GM19468 (cell line): ENCODE measurements at regions not wholly inside any gene's neighbourhood (a gene's known extent, or its start where the extent isn't known, plus 50 kb on each side); places are given as distances from the start of the nearest gene placed in this dataset.

Experiments used
- ATAC-seq: cut with Tn5 transposase; IDR thresholded peaks from one replicate; pipeline ENCODE4 v1.9.1; 2021; ENCODE audit warnings: mild to moderate bottlenecking, moderate library complexity, moderate number of reproducible peaks; ENCODE audit not compliant: unreplicated experiment; ENCODE audit errors: extremely low read depth

DNA sequence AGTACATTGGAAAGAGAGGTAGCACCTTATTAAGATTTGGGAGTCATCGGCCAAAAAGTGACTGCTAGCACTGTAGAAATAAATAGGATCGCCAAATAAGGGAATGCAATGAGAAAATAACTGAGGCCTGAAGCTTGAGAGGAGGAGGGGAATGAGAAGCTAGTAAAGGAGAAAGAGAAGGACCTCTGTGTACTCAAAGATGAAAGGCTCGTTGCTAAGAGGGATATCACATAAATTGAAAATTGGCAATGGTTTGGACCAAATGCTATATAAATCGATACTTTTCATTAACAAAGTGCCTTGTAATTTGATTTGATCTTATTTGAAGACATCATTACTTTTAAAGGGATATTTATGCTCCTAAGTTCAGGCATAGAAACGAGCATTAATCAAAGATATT, 796.3 kb downstream of the QKI start:
- ATAC-seq, result no peak

DNA sequence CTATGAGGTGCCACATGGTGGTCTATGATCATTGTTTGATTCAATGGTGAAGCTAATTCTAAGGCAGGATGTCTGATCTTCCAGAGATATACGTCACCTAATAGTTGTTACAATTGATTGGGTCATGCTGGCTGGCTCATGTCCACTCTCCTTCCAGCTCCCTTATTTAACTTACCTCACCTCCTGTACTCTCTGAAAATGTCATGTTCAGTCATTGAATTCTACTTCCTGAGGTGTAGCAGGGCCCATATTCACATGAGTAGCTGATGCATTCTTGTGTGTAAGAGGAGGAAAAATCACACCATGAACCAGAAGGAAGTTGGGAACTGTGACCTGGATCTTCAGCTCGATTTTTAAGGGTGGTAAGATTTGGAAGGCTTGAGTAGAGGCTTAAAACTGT, 795.8 kb downstream of the QKI start:
- ATAC-seq, result no peak

DNA sequence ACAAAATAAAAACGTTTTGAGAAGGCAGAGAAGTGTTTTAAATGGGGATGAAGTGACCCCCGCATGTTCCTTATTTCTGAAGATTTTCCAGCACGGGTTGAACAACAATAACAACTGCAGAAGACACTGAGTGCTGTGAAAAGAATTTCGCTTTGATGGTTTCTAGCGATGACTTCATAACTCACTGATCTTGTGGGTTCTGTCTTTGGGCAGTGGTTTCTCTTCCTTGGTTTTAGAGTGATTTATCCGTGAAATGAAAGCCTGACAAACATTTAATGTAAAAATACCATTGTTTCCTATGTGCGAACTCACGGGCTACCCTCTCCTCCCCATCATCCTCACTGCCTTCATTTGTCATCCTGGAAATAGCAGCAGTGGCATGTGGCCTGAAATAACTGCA, 793.9 kb downstream of the QKI start:
- no peak for ATAC-seq

DNA sequence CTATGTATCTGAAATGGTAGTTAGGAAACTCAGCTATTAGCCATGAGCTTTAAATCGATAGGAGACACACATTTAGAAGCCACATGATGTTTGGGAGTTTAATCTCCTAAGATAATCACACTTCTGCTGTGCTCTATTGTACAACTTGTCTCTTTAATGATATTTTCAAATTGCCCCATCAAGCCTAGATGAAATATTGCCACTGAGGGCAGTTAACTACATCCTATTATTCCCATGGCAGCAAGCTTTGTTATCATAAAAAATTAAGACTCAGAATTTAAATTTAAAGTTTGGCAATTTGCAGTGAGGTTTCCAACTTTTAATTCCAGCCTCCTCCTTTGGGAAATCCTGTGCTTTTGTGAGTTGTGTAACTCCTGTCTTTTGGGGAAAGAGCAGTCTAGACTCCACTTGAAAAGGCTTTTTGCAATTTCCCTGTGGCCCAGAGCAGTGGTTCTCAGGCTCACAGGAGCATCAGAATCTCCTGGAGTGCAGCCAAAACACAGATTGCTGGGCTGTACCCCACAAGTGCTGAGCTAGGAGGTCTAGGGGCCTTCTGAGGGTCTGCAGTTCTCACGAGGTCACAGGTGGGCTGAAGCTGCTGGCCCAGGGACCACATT, 792.4 kb downstream of the QKI start:
- ATAC-seq, result no peak

DNA sequence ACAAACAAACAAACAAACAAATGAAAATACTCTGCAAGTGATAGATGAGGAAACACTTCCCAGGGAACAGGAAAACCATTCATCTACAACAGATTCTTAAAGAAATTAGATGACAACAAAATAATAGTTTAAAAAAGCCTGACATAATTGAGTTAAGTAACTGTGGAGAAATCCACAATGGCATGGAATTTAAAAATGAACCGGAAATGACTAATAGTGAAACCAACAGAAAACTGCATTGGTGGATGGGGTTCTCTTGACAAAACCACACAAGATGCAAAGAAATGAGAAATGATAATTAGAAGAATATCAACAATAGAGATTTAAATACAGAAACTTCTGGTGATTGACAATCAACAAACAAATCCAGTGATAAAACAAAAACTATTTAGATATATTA, 785.6 kb downstream of the QKI start:
- no peak for ATAC-seq

DNA sequence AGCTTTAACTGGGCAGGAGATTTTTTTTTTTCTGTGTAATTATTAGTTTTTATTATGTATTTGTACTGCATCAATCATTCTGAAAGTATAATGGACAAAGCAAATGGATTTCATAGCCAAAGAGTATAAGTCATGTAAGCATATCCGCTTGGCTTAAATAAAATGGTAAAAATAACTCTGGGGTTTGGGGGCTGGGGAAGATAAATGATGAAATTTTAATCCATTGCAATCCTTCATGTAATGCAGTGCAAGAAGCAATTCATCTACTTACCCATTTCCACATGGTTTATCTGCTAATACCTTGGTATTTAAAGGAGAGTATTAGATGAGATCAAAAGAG, 781.4 kb downstream of the QKI start:
- no peak for ATAC-seq

DNA sequence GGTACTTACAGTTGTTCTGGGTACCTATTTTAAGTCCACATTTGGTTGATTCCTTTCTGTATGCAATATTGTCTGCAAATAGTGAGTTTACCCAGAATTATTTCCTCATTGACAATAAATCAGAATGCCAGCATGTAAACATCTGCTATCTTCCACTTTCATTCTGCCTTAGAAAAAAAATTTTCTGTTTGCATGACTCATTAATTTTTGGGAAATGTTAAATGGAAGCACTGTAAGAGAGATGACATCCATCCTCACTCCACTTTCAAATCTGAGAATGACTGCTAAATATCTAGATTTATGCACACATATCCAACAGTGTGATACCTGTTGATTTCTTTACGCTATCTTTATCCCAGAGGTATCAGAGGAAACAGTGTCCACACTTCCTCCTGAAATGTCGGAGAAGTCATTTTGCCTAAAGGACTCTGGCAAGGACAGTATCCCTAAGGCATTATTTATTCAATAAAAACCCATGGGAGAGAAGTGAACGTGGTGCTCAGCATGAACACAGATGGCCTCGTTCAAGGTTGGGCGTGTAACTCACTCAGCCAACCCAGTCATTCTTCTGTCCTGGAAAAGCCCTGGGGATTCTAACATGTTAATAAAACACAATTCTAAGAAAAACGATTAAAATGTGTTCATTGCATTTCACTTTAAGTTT, 780.9 kb downstream of the QKI start:
- no peak for ATAC-seq

DNA sequence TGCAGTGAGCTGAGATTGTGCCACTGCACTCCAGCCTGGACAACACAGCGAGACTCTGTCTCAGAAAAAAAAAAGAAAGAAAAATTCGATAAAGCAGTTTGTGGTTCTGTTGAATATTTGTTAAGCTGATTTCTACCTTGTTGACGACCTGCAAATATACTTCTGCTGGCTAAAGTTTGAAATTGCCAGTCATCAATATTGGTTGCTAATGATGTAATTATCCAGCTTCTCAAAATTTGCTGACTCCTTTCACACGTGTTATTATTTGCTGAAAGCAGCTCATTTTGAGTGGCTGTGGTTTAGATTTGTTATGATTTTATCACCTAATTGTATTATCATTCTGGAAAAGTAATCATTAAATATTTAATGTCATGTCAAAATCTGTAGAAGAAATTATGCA, 774.3 kb downstream of the QKI start:
- ATAC-seq, result no peak

DNA sequence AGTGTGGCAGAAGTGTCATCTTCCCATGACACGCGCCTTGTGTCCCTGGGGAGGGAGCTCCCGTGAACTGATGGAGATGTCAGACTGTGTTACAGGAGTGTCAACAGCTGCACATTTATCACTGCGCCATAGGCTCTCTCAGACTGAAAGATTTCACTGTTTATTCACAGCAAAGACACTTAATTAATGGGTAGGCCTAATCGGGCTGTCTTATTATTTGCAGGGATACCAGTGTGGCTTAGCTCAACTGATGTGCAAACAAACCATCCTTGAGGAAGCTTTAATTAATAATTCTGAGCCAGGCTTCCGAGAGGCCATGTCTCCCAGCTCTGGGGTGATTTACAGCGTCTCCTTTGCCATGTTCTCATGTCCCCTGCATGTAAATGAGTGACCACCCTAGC, 771.0 kb downstream of the QKI start:
- ATAC-seq, result no peak

DNA sequence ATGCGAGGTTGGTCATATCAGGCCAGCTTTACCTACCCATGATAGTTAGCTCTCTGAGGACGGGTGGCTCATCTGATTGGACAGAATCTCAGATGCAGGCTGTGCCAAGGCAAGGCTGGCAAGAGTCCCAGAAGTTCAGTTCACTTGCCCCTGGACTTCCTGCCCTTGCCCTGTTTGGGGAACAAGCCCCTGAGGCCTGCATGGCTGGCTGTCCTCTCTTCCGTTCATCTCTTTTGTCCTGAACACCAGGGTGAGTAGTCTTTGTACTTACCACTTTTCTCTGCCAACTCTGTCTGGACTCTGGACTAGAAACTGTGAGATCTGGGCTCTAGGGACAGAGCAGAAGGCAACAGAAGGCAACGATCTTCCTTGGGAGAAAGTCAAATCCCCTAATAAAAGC, 769.9 kb downstream of the QKI start:
- ATAC-seq, result no peak

DNA sequence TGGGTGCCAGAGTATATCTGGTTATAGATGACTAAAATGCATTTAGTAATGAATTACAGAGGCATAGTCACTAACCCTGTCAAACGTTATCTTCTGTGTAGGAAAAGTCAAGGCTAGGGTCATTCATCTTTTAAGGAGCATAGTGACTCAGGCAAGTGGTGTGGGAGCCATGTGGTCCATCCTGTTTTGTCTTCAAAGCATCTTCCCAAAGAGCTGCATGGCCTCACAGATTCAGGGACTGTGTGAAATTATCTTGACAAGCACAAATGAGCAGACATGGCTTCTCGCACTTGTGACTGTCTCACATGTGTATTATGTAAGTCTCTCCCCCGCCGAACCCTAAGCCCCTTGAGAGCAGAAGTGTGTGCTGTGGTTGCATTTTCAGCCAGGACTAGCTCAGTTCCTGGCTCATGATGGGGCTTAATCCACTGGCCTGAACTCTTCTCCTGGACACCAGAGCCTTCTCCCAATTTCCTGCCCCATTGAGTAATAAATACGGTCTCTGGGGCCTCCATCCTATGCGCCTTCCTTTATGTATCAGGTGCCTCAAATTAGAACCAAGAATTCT, 769.1 kb downstream of the QKI start:
- no peak for ATAC-seq

DNA sequence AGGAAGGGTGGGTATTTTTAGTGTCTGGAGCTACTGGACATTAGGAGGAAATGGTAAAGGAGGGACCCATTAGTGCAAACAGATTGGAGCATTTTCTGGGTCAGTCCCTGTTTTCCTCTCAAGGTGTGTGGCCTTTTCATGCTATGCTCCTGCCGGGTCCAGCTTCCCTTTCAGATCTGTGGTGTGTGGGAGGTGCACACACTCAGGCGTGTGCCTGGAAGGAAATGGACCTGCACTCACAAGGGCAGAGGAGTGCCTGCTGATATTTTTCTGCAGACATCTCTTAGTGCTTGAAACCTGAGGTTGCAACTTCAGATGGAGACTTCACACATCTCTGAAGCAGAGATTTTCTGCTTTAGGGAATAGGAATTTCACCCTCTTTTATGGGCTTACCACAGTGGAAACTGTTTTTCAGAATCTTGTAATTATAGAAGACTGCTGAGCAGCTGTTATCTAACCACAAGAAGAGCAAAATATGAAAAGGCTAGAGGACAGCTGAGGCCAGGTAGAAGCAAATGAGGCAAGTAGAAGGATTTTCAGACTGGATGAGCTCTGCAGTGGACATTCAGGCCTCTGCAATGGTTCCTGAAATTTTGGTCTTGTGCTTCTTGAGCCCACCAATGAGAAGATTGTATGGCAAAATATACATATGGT, 764.3 kb downstream of the QKI start:
- ATAC-seq, result no peak

DNA sequence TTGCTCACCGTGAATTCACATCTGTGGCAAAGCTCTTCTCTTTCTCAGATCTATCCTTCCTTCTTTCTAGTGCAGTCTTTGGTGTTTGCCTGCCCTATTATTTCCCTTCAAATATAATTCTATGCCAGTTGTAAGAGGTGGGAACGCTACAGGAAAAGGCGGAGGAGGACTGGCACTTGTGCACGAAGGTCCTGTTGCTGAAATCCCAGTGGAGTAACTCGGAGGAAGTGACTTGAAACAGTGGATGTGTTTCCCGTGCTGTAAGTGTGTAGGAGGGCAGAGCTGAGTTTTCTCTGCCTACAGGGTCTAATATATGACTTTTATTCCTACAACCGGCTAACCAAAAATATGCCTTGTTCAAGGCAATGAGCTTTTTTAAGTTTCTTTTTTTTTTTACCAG, 754.8 kb downstream of the QKI start:
- no peak for ATAC-seq

DNA sequence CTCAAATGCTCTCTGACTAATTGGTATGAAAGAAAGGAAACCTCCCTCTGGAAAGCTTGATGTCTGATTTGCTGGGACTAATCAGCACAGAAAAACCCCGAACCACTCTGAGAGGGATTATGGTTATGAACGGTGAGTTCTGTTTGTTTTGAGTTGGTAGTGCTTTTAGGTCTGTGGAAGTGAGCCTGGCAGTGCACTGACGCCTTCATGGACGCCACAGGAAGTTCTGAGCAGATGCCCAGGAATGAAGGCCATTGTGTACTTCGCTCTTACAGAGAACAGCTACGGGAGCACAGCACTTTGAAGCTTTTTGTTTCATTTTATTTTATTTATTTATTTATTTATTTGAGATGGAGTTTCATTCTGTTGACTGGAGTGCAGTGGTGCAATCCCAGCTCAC, 754.1 kb downstream of the QKI start:
- ATAC-seq, result no peak

DNA sequence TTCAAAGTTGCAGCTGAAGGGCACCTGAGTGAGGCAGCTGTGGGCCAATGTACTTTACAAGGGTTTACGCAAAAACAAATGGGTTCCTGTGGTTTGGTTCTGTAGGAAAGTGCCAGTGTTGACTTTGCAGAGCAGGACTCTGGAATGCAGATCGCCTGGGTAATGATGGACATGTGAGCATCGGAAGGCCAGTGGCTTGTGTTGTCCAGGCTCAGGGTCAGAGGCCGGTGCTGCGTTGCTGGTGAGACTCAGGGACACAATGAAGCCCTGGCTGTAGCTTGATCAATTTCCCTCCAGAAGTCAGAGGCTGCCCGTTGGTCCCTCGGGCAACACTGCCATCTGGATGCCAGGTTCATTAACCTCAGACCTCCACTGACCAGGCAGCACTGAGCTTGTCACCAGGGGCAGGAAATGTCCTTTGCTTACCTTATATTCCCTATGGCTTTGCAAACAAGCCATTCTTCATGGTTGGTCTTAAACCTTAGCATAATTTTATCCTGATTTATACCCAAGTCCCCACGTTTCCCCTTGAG, 753.4 kb downstream of the QKI start:
- ATAC-seq, result no peak

DNA sequence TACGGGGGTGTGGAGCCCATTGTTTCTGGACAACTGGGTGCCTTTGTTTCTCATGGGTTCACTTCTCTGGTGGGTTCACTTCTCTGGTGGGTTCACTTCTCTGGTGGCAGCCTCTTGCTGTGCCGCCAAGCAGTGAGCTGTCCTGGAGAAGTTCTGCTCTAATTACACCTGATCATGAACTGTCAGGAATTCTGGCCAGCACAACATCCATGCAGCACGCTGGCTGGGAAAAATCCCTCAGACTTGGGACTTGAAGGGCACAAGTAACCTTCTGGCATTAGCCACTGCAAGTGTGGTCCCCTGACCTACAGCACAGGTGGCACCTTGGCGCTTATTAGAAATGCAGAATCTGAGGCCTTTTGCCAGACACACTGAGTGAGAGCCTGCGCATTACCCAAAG, 752.5 kb downstream of the QKI start:
- ATAC-seq, result no peak

DNA sequence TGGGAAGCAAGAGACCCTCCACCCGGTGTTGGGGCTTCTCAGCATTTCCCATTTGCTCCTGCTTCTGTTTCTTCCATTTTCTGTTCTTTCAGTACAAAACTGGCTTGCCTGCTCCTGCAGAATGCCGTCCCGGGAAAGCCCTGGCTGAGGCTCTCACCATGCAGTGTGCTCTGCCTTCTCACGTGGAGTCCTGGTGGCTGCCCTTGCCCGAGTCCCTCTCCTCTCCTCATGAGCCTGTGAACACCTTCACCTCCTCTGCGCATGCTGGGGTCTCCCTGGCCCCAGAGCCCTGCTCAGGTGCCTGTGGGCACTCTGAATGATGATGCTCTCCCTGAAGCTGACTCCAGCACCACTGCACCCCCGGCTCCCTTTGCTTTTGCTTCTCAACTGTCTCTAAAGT, 752.0 kb downstream of the QKI start:
- ATAC-seq, result no peak

DNA sequence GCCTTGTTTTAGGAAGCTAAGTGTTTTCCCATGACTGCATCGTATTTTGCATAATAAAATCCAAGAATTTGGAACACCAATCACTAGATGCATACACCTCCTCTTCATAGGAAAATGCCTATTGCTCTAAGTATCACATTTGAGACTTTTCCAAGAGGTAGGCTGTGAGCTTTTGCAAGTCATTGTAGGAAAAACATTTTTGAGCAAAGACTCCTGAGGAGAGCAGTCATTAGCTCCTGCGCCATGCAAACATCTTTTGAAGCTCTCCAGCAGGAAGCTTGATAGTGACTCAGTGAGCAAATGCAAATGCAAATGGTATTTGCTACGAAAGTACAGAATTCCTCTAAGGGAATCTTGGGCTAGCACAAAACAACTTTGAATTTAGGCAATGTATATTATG, 750.4 kb downstream of the QKI start:
- no peak for ATAC-seq

DNA sequence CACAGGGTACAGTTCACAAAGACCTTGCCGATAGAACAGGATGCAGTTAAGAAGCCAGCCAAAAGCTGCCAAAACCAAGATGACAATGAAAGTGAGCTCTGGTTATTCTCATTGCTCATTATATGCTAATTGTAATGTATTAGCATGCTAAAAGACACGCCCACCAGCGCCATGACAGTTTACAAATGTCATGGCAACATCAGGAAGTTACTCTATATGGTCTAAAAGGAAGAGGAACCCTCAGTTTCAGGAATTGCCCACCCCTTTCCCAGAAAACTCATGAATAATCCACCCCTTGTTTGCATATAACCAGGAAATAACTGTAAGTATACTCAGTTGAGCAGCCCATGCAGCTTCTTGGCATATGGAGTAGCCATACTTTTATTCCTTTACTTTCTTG, 748.7 kb downstream of the QKI start:
- ATAC-seq, result no peak

DNA sequence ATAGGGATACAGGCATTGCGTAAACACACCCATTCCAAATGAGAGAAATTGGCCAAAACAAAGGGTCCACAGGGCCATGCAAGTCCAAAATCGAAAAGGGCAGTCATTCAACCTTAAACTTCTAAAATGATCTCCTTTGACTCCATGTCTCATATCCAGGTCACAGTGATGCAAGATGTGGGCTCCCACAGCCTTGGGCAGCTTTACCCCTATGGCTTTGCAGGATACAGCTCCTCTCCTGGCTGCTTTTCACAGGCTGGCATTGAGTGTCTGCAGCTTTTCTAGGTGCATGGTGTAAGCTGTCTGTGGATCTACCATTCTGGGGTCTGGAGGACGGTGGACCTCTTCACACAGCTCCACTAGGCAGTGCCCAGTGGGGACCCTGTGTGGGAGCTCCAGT, 744.5 kb downstream of the QKI start:
- no peak for ATAC-seq

DNA sequence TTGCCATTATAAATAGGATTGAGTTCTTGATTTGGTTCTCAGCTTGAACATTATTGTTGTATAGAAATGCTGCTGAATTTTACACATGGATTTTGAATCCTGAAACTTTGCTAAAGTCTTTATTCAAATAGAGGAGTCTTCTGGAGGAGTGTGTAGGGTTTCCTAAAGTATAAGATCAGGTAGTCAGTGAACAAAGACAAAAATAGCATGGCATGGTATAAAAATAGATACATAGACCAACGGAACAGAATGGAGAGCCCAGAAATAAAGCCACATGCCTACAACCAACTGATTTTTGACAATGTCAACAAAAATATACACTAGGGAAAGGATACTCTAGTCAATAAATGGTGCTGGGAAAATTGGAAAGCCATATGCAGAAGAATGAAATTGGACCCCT, 740.1 kb downstream of the QKI start:
- no peak for ATAC-seq

DNA sequence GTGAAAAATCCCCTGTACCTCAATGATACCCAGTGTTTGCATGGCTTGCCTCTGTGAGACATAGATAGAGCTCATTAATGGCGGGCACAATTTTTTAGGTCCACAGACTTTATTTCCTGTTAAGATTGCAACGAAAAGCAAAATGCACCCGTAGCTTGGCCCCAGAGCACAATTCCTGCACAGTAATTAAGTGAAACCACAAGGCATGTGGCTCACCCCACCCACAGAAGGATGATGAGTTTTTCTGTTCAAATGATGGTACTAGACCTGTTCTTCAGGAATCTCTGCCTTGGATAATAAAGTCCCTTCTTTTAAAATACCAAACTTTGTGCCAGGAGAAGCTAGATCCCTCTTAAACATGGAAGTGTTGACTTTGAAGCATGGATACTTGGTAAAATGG, 738.1 kb downstream of the QKI start:
- ATAC-seq, result no peak
